ENCODE measurements at regions not wholly inside any gene's neighbourhood (a gene's known extent, or its start where the extent isn't known, plus 50 kb on each side); places are given as distances from the start of the nearest gene placed in this dataset.

GRCh38 chr6:12423832-12424231, 133.7 kb downstream of the EDN1 start:
- no peak for FAIRE-seq

DNA sequence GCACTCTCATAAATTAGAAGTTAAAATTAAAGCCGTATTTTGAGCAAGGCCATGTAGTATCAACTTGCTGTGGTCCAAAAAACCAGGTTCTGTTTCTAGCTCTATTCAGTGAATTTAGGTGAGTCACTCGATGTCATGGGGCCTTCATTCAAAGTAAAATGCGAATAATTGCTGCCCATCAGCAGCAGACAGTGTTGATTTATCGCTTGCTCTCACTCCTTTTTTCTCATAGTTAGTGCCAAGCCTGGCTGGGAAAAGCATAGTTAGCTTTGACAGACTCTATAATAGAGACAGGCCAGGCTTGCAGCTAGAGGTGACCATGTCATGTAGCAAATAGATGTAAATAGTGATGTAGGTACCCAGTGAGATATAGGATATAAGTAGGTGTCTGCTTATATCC, 136.0 kb downstream of the EDN1 start:
- no peak for FAIRE-seq

GRCh38 chr6:12431023-12431422, 140.9 kb downstream of the EDN1 start:
- FAIRE-seq = no peak

DNA sequence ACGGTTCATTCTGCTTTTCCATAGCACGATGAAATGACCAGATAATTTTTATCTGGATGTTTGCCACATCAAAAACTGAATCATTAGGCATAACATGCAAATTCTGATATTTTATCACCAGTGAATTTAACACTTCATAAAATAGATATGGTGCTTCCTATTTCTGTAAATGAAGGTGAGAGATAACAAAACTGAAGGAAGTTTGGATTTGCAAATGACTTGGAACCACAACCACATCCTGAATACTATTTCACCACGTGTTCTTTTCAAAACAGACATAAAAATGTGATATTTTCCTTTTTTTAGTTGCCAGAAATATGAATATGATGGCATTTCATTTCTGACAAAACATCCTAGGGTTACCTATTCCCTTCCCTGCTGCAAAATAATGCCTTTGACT, 146.1 kb downstream of the EDN1 start:
- FAIRE-seq = no peak

DNA sequence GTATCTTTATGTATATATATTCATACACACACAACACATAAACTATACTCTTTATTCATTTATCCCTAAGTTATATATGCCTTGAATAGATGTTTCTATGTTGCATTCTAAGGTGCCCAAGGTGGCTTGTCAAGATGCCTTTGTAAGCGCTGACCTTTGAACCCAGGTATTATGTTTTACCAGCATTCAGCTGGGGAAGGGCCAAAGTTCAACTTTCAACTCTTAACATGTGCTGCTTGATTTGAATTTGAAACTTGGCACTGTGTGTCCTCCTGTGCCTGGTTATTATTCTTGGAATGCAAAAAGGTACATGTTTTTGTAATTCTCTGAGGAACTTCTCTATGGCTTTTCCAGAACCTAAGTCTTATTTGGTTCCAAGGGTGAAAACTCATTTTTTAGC, 146.5 kb downstream of the EDN1 start:
- FAIRE-seq = no peak

GRCh38 chr6:12439296-12439695, 149.1 kb downstream of the EDN1 start:
- no peak for FAIRE-seq

DNA sequence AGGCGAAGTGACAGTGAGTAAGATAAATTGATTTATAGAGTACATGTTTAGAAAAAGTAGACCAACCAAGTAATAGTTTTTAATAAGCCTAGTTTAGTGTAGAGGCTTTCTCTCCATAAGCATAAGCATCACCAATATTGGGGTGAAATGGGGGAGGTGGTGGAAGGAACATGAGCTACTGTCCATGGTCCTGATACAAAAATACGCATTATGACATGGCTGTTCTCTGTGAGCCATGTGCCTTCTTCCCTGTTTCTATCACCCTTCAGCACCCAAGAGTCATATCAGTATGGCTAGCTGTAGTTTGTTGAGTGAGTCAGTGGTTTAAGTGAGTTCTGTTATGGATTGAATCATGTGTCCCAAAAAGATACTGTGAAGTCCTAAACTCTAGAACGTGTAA, 150.8 kb downstream of the EDN1 start:
- FAIRE-seq = no peak

- FAIRE-seq = no peak
Observed at GRCh38 chr6:12442455-12442854, 152.3 kb downstream of the EDN1 start.

- no peak for FAIRE-seq
Observed at GRCh38 chr6:12446394-12446793, 156.2 kb downstream of the EDN1 start.

GRCh38 chr6:12449447-12449846, 159.3 kb downstream of the EDN1 start:
- FAIRE-seq = no peak

GRCh38 chr6:12450467-12450866, 160.3 kb downstream of the EDN1 start:
- FAIRE-seq = no peak

GRCh38 chr6:12456343-12456742, 166.2 kb downstream of the EDN1 start:
- FAIRE-seq = no peak

DNA sequence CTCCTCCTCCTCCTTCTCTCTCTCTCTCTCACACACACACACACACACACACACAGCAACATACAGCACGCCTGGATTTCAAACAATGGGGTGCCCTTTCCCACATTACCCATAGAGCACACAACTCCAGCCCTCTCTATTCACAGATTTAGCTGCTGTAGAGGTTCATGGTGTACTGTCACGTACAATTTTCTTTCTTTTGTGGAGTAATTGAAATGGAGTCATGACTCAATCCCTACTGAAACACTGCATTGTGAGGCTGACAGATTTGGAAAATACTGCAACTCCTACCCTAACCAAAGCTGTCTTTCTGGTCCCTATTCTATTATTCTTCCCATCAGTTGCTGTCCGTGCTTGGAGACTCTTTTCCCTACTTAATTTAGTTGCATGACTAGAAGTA, 166.9 kb downstream of the EDN1 start:
- no peak for FAIRE-seq

DNA sequence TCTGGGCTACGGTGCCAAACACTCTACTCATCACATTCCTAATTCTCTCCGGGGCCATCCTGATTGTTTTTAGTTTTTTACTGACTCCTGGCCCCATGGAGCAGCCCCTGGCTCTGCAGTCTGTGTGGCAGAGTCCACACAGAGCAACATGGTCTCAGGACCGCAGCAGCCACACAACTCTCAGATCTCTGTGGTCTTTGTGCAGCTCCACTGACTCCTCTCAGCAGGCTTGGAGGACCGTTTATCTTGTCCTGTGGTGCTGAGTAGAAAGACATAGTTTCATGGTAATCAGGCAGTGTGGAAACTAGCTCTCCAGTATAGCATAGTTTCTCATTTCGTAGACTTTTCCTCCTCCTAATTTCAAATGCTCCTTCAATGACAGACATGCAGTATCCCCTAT, 168.4 kb downstream of the EDN1 start:
- no peak for FAIRE-seq

GRCh38 chr6:12459945-12460661, 169.9 kb downstream of the EDN1 start:
- no peak for FAIRE-seq

- no peak for FAIRE-seq
Observed at GRCh38 chr6:12467706-12468670, 177.8 kb downstream of the EDN1 start.

- no peak for FAIRE-seq
Observed at GRCh38 chr6:12472601-12473038, 182.5 kb downstream of the EDN1 start.

- no peak for FAIRE-seq
Observed at GRCh38 chr6:12473494-12473893, 183.3 kb downstream of the EDN1 start.

GRCh38 chr6:12474167-12475140, 184.3 kb downstream of the EDN1 start:
- no peak for FAIRE-seq

DNA sequence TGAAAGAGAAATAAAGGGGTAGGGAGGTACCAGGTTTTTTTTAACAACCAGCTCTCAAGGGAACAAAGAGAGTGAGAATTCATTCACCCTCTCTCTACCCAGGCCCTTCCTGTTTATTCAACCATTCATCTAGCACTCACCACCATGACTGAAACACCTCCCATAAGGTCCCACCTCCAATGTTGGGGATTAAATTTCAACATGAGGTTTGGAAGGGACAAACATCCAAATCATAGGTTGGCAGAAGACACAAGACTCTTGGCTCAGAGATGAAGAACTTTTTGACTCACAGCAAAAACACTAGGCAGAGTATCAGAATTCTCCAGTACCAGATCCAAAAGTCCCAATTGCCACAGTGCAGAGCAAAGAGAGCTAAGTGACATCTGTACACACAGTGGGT, 186.3 kb downstream of the EDN1 start:
- FAIRE-seq = no peak

DNA sequence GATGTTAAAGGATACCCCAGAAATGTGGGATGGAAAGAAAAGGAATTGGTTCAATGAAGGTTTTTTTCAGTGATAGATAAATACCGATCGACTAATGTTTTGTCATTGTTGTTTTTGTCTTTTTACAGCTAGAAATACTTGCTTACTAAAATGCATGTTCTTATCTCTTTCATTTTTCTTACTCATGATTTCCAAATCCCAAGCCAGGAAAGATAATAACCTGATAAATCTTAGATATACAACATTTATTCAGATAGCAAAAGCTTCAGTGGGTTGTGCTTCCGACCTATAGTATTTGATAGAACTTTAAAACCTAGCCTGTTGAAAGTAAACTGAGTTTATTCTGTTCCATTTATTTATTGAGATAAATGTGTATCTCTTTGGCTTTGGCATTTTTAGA, 187.5 kb downstream of the EDN1 start:
- FAIRE-seq = no peak

DNA sequence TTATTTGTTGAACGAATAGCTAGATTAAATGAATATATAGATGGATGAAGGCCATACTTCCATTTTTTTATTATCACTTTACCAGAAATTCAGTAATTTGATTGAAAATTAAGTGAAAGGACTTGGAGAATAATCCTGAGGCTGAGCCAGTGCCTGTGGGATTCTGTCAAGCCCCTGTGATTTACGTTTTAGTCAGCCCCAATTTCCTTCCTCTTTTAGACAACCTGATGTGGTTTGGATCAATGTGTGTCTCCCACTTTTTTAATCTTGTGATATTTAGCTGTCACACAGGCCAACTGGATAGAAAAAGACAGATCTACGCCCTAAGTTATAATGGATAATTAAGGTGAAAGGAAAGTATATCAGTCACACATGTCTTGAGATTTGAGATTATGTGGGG, 188.8 kb downstream of the EDN1 start:
- no peak for FAIRE-seq

- FAIRE-seq = no peak
Observed at GRCh38 chr6:12479451-12479850, 189.3 kb downstream of the EDN1 start.

All from colon (tissue), 2 donors.